HG03060 (cell line): ENCODE measurements at regions not wholly inside any gene's neighbourhood (a gene's known extent, or its start where the extent isn't known, plus 50 kb on each side); places are given as distances from the start of the nearest gene placed in this dataset.

ENCODE experiments used
- ATAC-seq: cut with Tn5 transposase; IDR thresholded peaks from one replicate; pipeline ENCODE4 v1.9.1; 2021; ENCODE audit warnings: low read depth, moderate number of reproducible peaks; ENCODE audit not compliant: unreplicated experiment

GRCh38 chr6:53418288-53418687, 69.5 kb upstream of the ELOVL5 start:
- no peak for ATAC-seq

- ATAC-seq: no peak
Observed at GRCh38 chr6:53417141-53417540, 68.4 kb upstream of the ELOVL5 start.

GRCh38 chr6:53413326-53413725, 64.6 kb upstream of the ELOVL5 start:
- no peak for ATAC-seq

GRCh38 chr6:53412751-53413150, 64.0 kb upstream of the ELOVL5 start:
- no peak for ATAC-seq

GRCh38 chr6:53412021-53412715, 63.4 kb upstream of the ELOVL5 start:
- no peak for ATAC-seq

DNA sequence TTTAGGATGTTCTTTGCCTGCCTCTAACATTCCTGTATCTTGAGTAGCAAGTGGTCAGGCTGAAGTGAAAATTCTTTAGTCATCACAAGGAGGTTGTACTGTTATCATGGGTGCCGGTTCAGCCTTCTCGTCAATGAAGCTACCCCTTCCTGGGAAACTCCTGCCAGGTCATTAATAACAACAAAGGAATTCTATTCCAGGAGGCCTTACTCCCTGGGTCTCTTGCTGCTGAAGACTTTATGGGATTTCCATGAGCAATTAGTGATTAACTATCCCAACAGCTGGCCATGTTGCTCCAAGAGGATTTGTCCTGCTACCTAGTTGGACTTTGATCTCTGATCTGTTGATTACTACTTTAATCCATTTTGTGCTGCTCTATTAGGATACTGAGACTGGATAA, 62.7 kb upstream of the ELOVL5 start:
- no peak for ATAC-seq

DNA sequence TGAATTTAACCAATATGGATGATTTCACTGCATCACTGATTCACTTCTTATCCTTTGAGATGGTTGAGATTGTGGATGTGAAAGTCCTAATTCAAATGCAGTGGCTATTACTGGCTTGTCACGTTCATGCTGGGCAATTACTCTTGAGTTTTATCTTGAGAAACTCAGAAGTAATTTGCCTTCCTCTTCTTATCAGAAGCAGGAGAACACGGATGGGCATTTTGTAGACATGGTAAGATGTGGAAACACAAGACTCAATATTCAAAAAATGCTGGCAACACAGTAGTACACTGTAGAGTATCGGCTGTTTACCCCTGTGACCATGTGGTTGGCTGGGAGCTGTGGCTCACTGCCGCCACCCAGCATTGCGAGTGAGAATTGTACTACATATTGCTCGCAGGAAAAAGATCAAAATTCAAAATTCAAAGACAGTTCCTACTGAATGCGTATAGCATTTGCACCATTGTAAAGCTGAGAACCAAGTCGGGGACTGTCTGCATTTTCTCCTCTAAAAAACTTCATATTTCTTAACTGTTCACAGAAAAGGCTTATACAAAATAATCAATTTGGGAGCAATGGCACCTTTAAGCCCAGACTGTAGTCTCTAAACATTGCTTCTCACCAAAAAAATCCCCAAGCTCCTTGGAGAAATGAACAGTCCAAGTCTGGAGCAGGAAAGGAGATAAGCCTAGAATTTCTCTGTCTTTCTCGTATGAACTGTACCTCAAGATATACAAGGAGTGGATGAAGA, 61.9 kb upstream of the ELOVL5 start:
- peak; percentile 90 for ATAC-seq

GRCh38 chr6:53408826-53409225, 60.1 kb upstream of the ELOVL5 start:
- no peak for ATAC-seq

DNA sequence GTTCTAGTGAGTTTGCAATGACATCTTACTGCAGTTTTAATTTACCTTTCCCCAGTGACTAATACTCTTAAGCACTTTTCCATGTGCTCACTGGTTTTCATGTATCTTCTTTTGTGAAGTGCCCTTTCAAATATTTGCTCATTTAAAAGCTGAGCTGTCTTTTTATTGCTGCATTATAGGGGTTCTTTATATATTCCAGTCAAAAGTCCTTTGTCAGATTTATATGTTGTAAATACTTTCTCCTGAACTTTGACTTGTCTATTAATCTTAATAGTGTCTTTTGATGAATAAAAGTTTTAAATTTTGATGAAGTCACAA, 50.2 kb upstream of the ELOVL5 start:
- ATAC-seq: no peak

DNA sequence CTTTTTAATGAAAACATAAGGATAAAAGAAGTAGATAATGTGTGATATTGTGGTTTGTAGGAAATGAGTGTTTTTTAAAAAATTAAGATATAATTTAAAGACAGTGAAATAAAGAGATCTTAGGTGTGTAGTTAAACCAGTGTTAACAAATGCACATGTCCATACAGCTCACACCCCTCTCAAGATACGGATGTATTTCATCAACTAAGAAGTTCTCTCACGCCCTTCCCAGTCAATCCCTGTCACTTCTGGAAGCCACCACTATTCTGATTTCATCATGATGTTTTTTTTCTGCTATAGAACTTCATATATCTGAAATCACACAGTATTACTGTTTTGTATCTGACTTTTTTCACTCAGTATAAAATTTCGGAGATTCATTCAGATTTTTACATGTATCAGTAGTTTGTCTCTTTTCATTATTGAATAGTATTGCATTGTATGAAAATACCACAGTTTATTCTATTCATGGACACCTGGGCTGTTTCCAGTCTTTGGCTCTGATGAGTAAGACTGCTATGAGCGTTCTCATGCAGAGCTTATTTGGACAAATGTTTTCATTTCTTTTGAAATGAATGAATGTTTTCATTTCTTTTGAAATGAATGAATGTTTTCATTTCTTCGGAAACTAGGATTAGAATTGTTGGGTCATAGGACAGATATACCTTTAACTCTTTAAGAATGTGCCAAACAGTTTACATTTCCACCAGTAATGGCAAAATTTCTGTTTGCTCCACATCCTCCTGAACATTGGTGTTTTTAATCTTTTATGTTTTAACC, 49.7 kb upstream of the ELOVL5 start:
- ATAC-seq: no peak
